Epithelial cell of esophagus (primary cell): ENCODE measurements at regions not wholly inside any gene's neighbourhood (a gene's known extent, or its start where the extent isn't known, plus 50 kb on each side); places are given as distances from the start of the nearest gene placed in this dataset.
"Not testable (repeated sequence)": the region's sequence is repeated elsewhere in the genome, so short reads cannot be mapped to it uniquely, and the experiment has no call there.

Source experiments
- DNase-seq: peaks from one replicate; pipeline ENCODE4 v3.0.0; 2010; ENCODE audit warnings: low read depth
- H3K4me3 ChIP-seq: 2 replicates; pipeline ENCODE4 v1.5.1; 2011; ENCODE audit warnings: mild to moderate bottlenecking, low read length, control low read depth
- TF ChIP-seq, protein P1 (sequence below): IDR thresholded peaks from 2 replicates; pipeline ENCODE4 v1.5.1; 2011; ENCODE audit warnings: low read depth, mild to moderate bottlenecking, low read length, control low read depth, inconsistent platforms; ENCODE audit not compliant: insufficient read depth; ENCODE audit errors: missing control alignments

DNA sequence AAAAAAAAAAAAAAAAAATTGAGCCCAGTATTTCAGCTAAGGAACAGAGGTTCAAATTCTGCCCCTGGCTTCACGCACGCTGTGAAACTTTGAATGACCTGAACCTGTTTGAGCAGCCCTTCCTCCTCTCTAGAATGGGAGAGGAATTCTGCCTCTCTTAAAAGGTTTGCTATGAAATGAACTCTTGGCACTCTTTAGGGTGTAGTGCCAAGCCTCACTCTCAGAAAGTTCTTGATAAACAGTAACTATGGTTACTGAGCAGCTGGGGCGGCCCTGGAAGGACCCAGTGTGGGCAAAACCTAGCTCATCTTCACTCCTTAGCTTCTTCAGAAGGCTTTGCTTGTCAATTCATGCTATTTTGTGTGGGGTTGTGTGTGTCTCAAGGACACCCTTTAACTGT lies 73.7 kb downstream of the GEMIN8 start:
- DNase-seq, result no peak
- TF ChIP-seq, protein P1, sequence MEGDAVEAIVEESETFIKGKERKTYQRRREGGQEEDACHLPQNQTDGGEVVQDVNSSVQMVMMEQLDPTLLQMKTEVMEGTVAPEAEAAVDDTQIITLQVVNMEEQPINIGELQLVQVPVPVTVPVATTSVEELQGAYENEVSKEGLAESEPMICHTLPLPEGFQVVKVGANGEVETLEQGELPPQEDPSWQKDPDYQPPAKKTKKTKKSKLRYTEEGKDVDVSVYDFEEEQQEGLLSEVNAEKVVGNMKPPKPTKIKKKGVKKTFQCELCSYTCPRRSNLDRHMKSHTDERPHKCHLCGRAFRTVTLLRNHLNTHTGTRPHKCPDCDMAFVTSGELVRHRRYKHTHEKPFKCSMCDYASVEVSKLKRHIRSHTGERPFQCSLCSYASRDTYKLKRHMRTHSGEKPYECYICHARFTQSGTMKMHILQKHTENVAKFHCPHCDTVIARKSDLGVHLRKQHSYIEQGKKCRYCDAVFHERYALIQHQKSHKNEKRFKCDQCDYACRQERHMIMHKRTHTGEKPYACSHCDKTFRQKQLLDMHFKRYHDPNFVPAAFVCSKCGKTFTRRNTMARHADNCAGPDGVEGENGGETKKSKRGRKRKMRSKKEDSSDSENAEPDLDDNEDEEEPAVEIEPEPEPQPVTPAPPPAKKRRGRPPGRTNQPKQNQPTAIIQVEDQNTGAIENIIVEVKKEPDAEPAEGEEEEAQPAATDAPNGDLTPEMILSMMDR, result no peak

DNA sequence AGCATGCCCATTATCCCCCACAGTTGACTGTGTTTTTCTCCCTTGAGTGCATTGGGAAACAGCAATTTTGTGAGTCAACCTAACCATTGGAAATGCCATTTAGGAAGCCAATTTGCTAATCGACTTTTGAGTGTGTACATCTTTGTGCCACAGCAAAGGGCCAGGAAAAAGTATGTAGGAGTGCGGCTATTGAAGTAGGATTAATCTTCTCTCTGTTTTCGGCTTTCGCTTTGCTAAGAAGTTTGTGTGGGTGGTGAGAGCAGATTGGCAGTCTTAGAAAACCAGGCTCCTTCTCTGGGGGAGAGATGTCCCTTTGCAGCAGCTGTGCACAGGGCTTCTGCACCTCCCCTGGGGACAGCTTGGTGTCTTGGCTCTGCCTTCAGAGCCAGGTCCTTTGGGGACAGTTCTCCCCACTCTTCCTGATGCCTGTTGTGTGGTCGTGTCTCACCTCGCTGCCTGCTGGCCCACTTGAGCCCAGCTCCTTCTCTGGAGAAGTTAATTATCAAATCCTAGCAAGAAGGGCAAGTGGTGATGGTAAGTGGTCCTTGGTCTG lies 74.5 kb downstream of the GEMIN8 start:
- TF ChIP-seq, protein P1, result no peak
- no peak overlapping the region for H3K4me3 ChIP-seq
- no peak for DNase-seq

More for the DNA sequence above, 73.7 kb downstream of the GEMIN8 start:
- no peak overlapping the region for H3K4me3 ChIP-seq

DNA sequence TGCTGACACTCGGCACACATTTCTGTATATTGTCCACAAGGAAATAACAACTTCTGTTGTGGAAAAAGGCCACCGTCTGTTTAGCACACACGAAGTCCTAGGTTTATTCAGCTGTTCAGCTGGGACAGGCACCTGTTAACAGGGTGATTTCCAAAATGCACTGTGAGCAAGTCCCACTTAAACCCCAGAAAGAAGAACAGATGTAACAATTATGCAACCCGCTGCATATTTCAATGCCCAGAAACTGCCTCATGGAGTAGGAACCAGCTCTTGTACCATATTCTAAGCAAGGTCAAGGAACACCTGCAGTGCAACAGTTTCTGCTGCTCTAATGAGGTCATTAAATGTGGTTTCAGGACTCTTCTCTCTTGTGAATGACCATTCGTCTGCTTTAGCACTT lies 77.1 kb downstream of the GEMIN8 start:
- no peak for DNase-seq
- TF ChIP-seq, protein P1, result no peak

DNA sequence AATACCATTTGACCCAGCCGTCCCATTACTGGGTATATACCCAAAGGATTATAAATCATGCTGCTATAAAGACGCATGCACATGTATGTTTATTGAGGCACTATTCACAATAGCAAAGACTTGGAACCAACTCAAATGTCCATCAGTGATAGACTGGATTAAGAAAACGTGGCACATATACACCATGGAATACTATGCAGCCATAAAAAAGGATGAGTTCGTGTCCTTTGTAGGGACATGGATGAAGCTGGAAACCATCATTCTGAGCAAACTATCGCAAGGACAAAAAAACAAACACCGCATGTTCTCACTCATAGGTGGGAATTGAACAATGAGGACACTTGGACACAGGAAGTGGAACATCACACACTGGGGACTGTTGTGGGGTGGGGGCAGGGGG lies 83.5 kb downstream of the GEMIN8 start:
- not testable (repeated sequence) for DNase-seq, H3K4me3 ChIP-seq

More for the DNA sequence above, 77.1 kb downstream of the GEMIN8 start:
- no peak overlapping the region for H3K4me3 ChIP-seq

DNA sequence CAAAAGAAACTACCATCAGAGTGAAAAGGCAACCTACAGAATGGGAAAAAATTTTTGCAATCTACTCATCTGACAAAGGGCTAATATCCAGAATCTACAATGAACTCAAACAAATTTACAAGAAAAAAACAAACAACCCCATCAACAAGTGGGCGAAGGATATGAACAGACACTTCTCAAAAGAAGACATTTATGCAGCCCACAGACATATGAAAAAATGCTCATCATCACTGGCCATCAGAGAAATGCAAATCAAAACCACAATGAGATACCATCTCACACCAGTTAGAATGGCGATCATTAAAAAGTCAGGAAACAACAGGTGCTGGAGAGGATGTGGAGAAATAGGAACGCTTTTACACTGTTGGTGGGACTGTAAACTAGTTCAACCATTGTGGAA lies 83.9 kb downstream of the GEMIN8 start:
- not testable (repeated sequence) for DNase-seq, H3K4me3 ChIP-seq

DNA sequence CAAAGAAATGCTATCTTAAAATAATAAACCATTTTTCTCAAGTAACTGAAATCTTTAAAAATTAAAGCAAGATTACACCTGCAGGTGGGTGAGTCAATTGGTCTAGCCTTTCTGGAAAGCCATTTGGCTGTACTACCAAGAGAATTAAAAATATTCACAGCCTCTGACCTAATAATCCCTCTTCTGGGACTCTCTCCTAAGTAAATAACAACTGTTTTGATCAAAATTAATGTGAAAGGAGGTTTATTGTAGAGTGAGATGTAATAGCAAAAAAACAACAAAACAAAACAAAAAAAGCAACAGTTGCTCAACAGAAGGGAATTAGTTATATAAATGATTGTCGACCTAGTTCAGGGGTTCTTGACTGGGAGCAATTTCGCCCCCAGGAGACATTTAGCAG lies 89.0 kb downstream of the GEMIN8 start:
- DNase-seq, result no peak
- H3K4me3 ChIP-seq, result no peak overlapping the region
- TF ChIP-seq, protein P1, result no peak

DNA sequence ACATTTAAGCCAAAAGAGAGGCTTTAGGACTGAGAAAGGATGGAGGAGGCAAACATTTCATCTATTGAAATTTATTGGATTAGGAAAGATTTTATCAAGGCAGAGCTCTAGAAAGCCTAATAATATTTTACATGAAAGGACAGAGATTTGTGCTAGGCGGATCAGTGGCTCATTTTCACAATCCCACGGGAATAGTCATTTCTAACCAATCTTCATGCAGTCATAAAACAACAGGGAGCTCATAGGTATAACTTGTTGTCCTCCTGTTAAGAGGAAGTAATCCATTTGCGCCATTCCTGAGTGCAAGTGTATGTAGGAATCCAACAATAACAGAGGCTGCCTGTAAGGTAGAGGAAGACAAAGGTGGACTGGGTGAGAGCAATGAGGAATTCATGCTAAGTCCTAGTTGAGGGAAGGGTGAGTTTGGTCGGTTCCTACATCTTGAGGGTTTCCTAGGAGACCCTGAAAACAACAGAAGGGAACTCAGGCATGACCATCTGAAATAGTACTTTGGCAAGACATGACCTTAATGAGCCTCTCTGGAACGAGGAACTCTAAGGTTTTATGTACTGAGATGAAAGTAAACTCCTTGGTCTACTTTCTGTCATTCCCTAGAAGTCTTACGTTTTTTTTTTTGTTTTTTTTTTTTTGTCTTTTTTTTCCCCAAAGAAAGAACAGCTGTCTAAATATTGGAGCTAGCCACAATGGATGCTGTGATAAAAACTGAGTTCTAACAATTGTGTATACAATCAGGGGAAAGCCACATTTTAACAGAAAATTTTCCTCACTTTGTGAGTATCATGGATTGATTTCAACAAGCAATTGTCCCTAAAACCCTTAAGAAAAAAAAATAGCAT lies 89.7 kb downstream of the GEMIN8 start:
- DNase-seq, result no peak
- no peak overlapping the region for H3K4me3 ChIP-seq
- TF ChIP-seq, protein P1, result no peak
